HCT116 (cell line): ENCODE measurements at regions not wholly inside any gene's neighbourhood (a gene's known extent, or its start where the extent isn't known, plus 50 kb on each side); places are given as distances from the start of the nearest gene placed in this dataset.

Source experiments
- ATAC-seq: fragments of 200-7000 bp; cut with Tn5 transposase; 2 replicates; pipeline ENCODE4 v1.9.1; 2020; ENCODE audit warnings: mild to moderate bottlenecking, moderate library complexity
- BruUV-seq: library from RNA; stranded (reverse); fragments of 400-500 nt; replicated peaks from 2 replicates; lab custom pipeline; 2021; lab: Mats Ljungman, UMichigan
- CTCF ChIA-PET: fragments of 300-600 bp; sonication (Branson Sonifier 250); formaldehyde crosslinking; loops from one replicate; lab custom pipeline; 2021; ENCODE audit warnings: antibody characterized with exemption; lab: Charles Lee
- POLR2A ChIA-PET: fragments of 300-600, 350-600 bp; sonication (Branson Sonifier 250); formaldehyde crosslinking; loops from one replicate; lab custom pipeline; 2021; ENCODE audit warnings: antibody characterized with exemption; lab: Charles Lee
- RAD21 ChIA-PET, 2 experiments: fragments of 300-600 bp; sonication (Branson Sonifier 250); formaldehyde crosslinking; loops; one replicate each; lab custom pipeline; 2023; ENCODE audit warnings: low total read pairs in 2 of 2; ENCODE audit not compliant: uncharacterized antibody in 2 of 2, unreplicated experiment in 2 of 2, low non-redundant PET in 1 of 2; lab: Charles Lee
- DNase-seq: peaks from one replicate; pipeline ENCODE4 v3.0.0-alpha.2; 2010; ENCODE audit warnings: low read depth, low spot score
- H2AFZ ChIP-seq: fragments of 200-600 bp; shearing (Covaris generic), sonication (generic); 2 replicates; pipeline ENCODE4 v1.6.1; 2017; ENCODE audit warnings: low read depth, mixed run types, mixed read lengths, antibody characterized with exemption, low read length; ENCODE audit not compliant: poor library complexity, severe bottlenecking
- H3K27ac ChIP-seq: 2 replicates; pipeline ENCODE4 v1.5.1; 2012; ENCODE audit warnings: low read depth, low read length
- H3K27me3 ChIP-seq: fragments of 200-600 bp; sonication (generic); 2 replicates; pipeline ENCODE4 v1.6.1; 2016; ENCODE audit warnings: mixed run types, low read length, mixed read lengths; ENCODE audit not compliant: insufficient read depth
- H3K36me3 ChIP-seq, 2 experiments: fragments of 200-500 bp in 1 of 2; fragments of 200-600 bp in 1 of 2; sonication (Bioruptor generic) in 1 of 2; sonication (generic) in 1 of 2; 2 replicates each; pipeline versions ENCODE4 v1.5.1 to v1.6.1; 2014 to 2016; ENCODE audit warnings: low read length in 2 of 2, inconsistent platforms in 1 of 2, mixed read lengths in 1 of 2, mixed run types in 1 of 2; ENCODE audit not compliant: insufficient read depth in 2 of 2, control insufficient read depth in 1 of 2
- H3K4me1 ChIP-seq, 2 experiments: fragments of 200-600 bp in 1 of 2; sonication (generic) in 1 of 2; 2 replicates each; pipeline versions ENCODE4 v1.5.1 to v1.6.1; 2012 to 2017; ENCODE audit warnings: low read length in 2 of 2, inconsistent platforms in 1 of 2, mild to moderate bottlenecking in 1 of 2, mixed read lengths in 1 of 2, mixed run types in 1 of 2, moderate library complexity in 1 of 2; ENCODE audit not compliant: insufficient read depth in 2 of 2, control insufficient read depth in 1 of 2
- H3K4me2 ChIP-seq: fragments of 200-600 bp; sonication (generic); 2 replicates; pipeline ENCODE4 v1.6.1; 2017; ENCODE audit warnings: mixed run types, low read length, mixed read lengths
- H3K4me3 ChIP-seq, 2 experiments: fragments of 200-600 bp in 1 of 2; sonication (generic) in 1 of 2; replicated peaks in 1 of 2; 2 replicates each; pipeline ENCODE4 v1.5.1; 2011 to 2016; ENCODE audit warnings: low read length in 2 of 2, control low read depth in 1 of 2, low read depth in 1 of 2, mild to moderate bottlenecking in 1 of 2, mixed read lengths in 1 of 2, mixed run types in 1 of 2
- H3K79me2 ChIP-seq: fragments of 200-600 bp; sonication (generic); 2 replicates; pipeline ENCODE4 v1.6.1; 2017; ENCODE audit warnings: mild to moderate bottlenecking, mixed run types, low read length, moderate library complexity, mixed read lengths; ENCODE audit not compliant: insufficient read depth
- H3K9ac ChIP-seq: fragments of 200-600 bp; sonication (generic); 2 replicates; pipeline ENCODE4 v1.6.1; 2016; ENCODE audit warnings: low read length, mixed read lengths
- H3K9me2 ChIP-seq: fragments of 200-600 bp; sonication (generic), shearing (Covaris generic); 2 replicates; pipeline ENCODE4 v1.6.1; 2017; ENCODE audit warnings: mixed run types, mild to moderate bottlenecking, moderate library complexity; ENCODE audit not compliant: insufficient read depth
- H3K9me3 ChIP-seq, 2 experiments: fragments of 200-500 bp in 1 of 2; fragments of 200-600 bp in 1 of 2; sonication (Bioruptor generic) in 1 of 2; sonication (generic) in 1 of 2; 2 replicates each; pipeline ENCODE4 v1.6.1; 2014 to 2017; ENCODE audit warnings: low read length in 2 of 2, mixed read lengths in 2 of 2, inconsistent platforms in 1 of 2, low read depth in 1 of 2, mild to moderate bottlenecking in 1 of 2, mixed run types in 1 of 2, moderate library complexity in 1 of 2; ENCODE audit not compliant: control insufficient read depth in 1 of 2, insufficient read depth in 1 of 2
- H4K20me1 ChIP-seq: fragments of 200-600 bp; sonication (generic), shearing (Covaris generic); 2 replicates; pipeline ENCODE4 v1.6.1; 2017; ENCODE audit warnings: mixed run types, mild to moderate bottlenecking, moderate library complexity; ENCODE audit not compliant: insufficient read depth
- ATF3 ChIP-seq: IDR thresholded peaks from 2 replicates; pipeline ENCODE4 v1.6.1; 2012
- CBX3 ChIP-seq: IDR thresholded peaks from 2 replicates; pipeline ENCODE4 v1.6.1; 2012; ENCODE audit warnings: low read depth
- CEBPB ChIP-seq: IDR thresholded peaks from 2 replicates; pipeline ENCODE4 v1.6.1; 2012; ENCODE audit warnings: low read depth
- EGR1 ChIP-seq: IDR thresholded peaks from 2 replicates; pipeline ENCODE4 v1.6.1; 2012; ENCODE audit warnings: low read depth
- ELF1 ChIP-seq: IDR thresholded peaks from 2 replicates; pipeline ENCODE4 v1.6.1; 2012; ENCODE audit warnings: low read depth, borderline replicate concordance
- EZH2 ChIP-seq: fragments of 200-600 bp; sonication (generic); IDR thresholded peaks from 2 replicates; pipeline ENCODE4 v1.6.1; 2017; ENCODE audit warnings: antibody characterized with exemption, mixed run types
- FOSL1 ChIP-seq: IDR thresholded peaks from 2 replicates; pipeline ENCODE4 v1.6.1; 2012; ENCODE audit warnings: low read depth
- JUND ChIP-seq: IDR thresholded peaks from 2 replicates; pipeline ENCODE4 v1.6.1; 2012
- POLR2A ChIP-seq: IDR thresholded peaks from 2 replicates; pipeline ENCODE4 v1.7.0; 2011; ENCODE audit warnings: borderline replicate concordance; ENCODE audit not compliant: insufficient read depth, insufficient read length; ENCODE audit errors: extremely low read depth
- RAD21 ChIP-seq: IDR thresholded peaks from 2 replicates; pipeline ENCODE4 v1.6.1; 2012; ENCODE audit warnings: low read depth, mild to moderate bottlenecking
- REST ChIP-seq: IDR thresholded peaks from 2 replicates; pipeline ENCODE4 v1.6.1; 2012; ENCODE audit warnings: low read depth
- SIN3A ChIP-seq: IDR thresholded peaks from 2 replicates; pipeline ENCODE4 v1.6.1; 2012; ENCODE audit warnings: low read depth
- SP1 ChIP-seq: IDR thresholded peaks from 2 replicates; pipeline ENCODE4 v1.6.1; 2012; ENCODE audit warnings: low read depth
- SRF ChIP-seq: IDR thresholded peaks from 2 replicates; pipeline ENCODE4 v1.6.1; 2012; ENCODE audit warnings: low read depth
- TCF7L2 ChIP-seq: IDR thresholded peaks from 2 replicates; pipeline ENCODE4 v1.7.0; 2011; ENCODE audit warnings: borderline replicate concordance, inconsistent platforms; ENCODE audit not compliant: insufficient read depth, insufficient read length; ENCODE audit errors: extremely low read depth
- YY1 ChIP-seq: IDR thresholded peaks from 2 replicates; pipeline ENCODE4 v1.6.1; 2011; ENCODE audit warnings: low read length, low read depth, moderate library complexity, mild to moderate bottlenecking; ENCODE audit not compliant: insufficient replicate concordance; ENCODE audit errors: extremely low read depth
- ZBTB33 ChIP-seq: IDR thresholded peaks from 2 replicates; pipeline ENCODE4 v1.6.1; 2011; ENCODE audit warnings: mild to moderate bottlenecking, low read length, moderate library complexity; ENCODE audit not compliant: insufficient replicate concordance; ENCODE audit errors: extremely low read depth
- ZFX ChIP-seq: fragments of 450-650 bp; IDR thresholded peaks from 2 replicates; pipeline ENCODE4 v1.6.1; 2017
- ZNF274 ChIP-seq: fragments of 200-500 bp; sonication (Bioruptor generic); IDR thresholded peaks from 2 replicates; pipeline ENCODE4 v1.6.1; 2014; ENCODE audit warnings: mild to moderate bottlenecking, low read depth, low read length, inconsistent platforms
- intact Hi-C: fragments of 100-400 bp; cut with micrococcal nuclease; formaldehyde crosslinking; loops from 2 replicates; pipeline ENCODE4 v1.10.0; 2022

GRCh38 chr3:106209482-106209881, 340.7 kb upstream of the CBLB start:
- CTCF ChIA-PET = no interaction called here
- no peaks in the 10 kb centered on the region for H3K36me3 ChIP-seq
- RAD21 ChIA-PET = no interaction called here
- no peak overlapping the region for H3K27ac ChIP-seq
- no peaks in the 10 kb centered on the region for H3K9me2 ChIP-seq
- no peak for ATAC-seq
- no peaks in the 10 kb centered on the region for H3K79me2 ChIP-seq
- no peak for DNase-seq
- no peaks in the 10 kb centered on the region for H3K9me3 ChIP-seq
- no peak overlapping the region for H2AFZ ChIP-seq
- no peak overlapping the region for H3K4me3 ChIP-seq
- H3K27me3 ChIP-seq = no peaks in the 10 kb centered on the region
- TF ChIP-seq ZBTB33 (no peak), ZFX (no peak), REST (no peak), POLR2A (no peak), ATF3 (no peak), SIN3A (no peak), CEBPB (no peak), YY1 (no peak), EZH2 (no peak), EGR1 (no peak), SRF (no peak), SP1 (no peak), FOSL1 (no peak), RAD21 (no peak), ELF1 (no peak), JUND (no peak), CBX3 (no peak), ZNF274 (no peak), TCF7L2 (no peak)
- H3K4me2 ChIP-seq = no peak overlapping the region
- H3K9ac ChIP-seq = no peak overlapping the region
- POLR2A ChIA-PET = no interaction called here
- BruUV-seq = no TSS peak
- intact Hi-C loops = loop anchor here (2.0 kb wide), 1 partner anchor 523 kb away; no protein-coding TSS in a partner anchor
- no peaks in the 10 kb centered on the region for H4K20me1 ChIP-seq
- H3K4me1 ChIP-seq = no peaks in the 10 kb centered on the region; a peak in 1 of 4 replicates
